HEK293 (cell line): ENCODE measurements at regions not wholly inside any gene's neighbourhood (a gene's known extent, or its start where the extent isn't known, plus 50 kb on each side); places are given as distances from the start of the nearest gene placed in this dataset.

Experiments used
- CTCF ChIA-PET: fragments of 350-600 bp; formaldehyde crosslinking; extraction: SDS; loops from one replicate; lab custom pipeline; 2021; ENCODE audit warnings: antibody characterized with exemption; lab: Yijun Ruan, JAX
- POLR2A ChIA-PET: fragments of 300-600 bp; formaldehyde crosslinking; extraction: SDS; loops from one replicate; lab custom pipeline; 2020; ENCODE audit warnings: antibody characterized with exemption, inconsistent platforms; lab: Yijun Ruan, JAX
- H3K27ac ChIP-seq: fragments of 200-500 bp; sonication (Bioruptor generic); 2 replicates; pipeline ENCODE4 v1.5.1; 2014; ENCODE audit warnings: low read depth, low read length, control low read depth, inconsistent platforms; ENCODE audit errors: extremely low read depth
- H3K36me3 ChIP-seq, 2 experiments: fragments of 200-500 bp in 1 of 2; sonication (Bioruptor generic) in 1 of 2; 1 replicate in 1 of 2; 2 replicates in 1 of 2; pipeline ENCODE4 v1.5.1; 2014 to 2017; ENCODE audit warnings: inconsistent platforms in 2 of 2, low read length in 2 of 2; ENCODE audit not compliant: control insufficient read depth in 2 of 2, insufficient read depth in 1 of 2
- H3K4me1 ChIP-seq: fragments of 200-500 bp; sonication (Bioruptor generic); 2 replicates; pipeline ENCODE4 v1.5.1; 2014; ENCODE audit warnings: mild to moderate bottlenecking, low read length, inconsistent platforms; ENCODE audit not compliant: control insufficient read depth, insufficient read depth
- H3K4me3 ChIP-seq: 2 replicates; pipeline ENCODE4 v1.5.1; 2011; ENCODE audit warnings: low read depth, mild to moderate bottlenecking, control low read depth, low read length, moderate library complexity
- H3K9me3 ChIP-seq: fragments of 200-500 bp; sonication (Bioruptor generic); 2 replicates; pipeline ENCODE4 v1.5.1; 2014; ENCODE audit warnings: low read depth, low read length, inconsistent platforms; ENCODE audit not compliant: control insufficient read depth, insufficient read depth
- ELK4 ChIP-seq: IDR thresholded peaks from 2 replicates; pipeline ENCODE4 v1.6.1; 2011; ENCODE audit warnings: mild to moderate bottlenecking, low read depth, low read length, borderline replicate concordance
- GLIS1 ChIP-seq: fragments of 450-650 bp; formaldehyde crosslinking; IDR thresholded peaks from 2 replicates; pipeline ENCODE4 v1.5.1; 2016; ENCODE audit warnings: missing biosample characterization, missing genetic modification characterization
- HOXD13 ChIP-seq: sonication (generic); formaldehyde crosslinking; IDR thresholded peaks from 2 replicates; pipeline ENCODE4 v1.8.0; 2022; ENCODE audit warnings: missing genetic modification reagents, borderline replicate concordance
- KLF9 ChIP-seq: fragments of 450-650 bp; formaldehyde crosslinking; IDR thresholded peaks from 2 replicates; pipeline ENCODE4 v1.5.1; 2016; ENCODE audit warnings: missing biosample characterization, missing genetic modification characterization, low read depth
- MZF1 ChIP-seq: fragments of 450-650 bp; formaldehyde crosslinking; IDR thresholded peaks from 2 replicates; pipeline ENCODE4 v1.5.1; 2017; ENCODE audit warnings: missing biosample characterization, missing genetic modification characterization, borderline replicate concordance
- SALL2 ChIP-seq: fragments of 450-650 bp; formaldehyde crosslinking; IDR thresholded peaks from 2 replicates; pipeline ENCODE4 v1.5.0; 2017; ENCODE audit warnings: missing biosample characterization, mild to moderate bottlenecking, missing genetic modification characterization, borderline replicate concordance
- ZBTB1 ChIP-seq: fragments of 450-650 bp; formaldehyde crosslinking; IDR thresholded peaks from 2 replicates; pipeline ENCODE4 v1.5.1; 2016; ENCODE audit warnings: missing biosample characterization, missing genetic modification characterization
- ZFP37 ChIP-seq: fragments of 450-650 bp; formaldehyde crosslinking; IDR thresholded peaks from 2 replicates; pipeline ENCODE4 v1.5.1; 2016; ENCODE audit warnings: missing biosample characterization, missing genetic modification characterization
- ZNF10 ChIP-seq: fragments of 450-650 bp; formaldehyde crosslinking; IDR thresholded peaks from 2 replicates; pipeline ENCODE4 v1.5.1; 2017; ENCODE audit warnings: missing biosample characterization, missing genetic modification characterization
- ZNF138 ChIP-seq: fragments of 450-650 bp; formaldehyde crosslinking; IDR thresholded peaks from 2 replicates; pipeline ENCODE4 v1.5.1; 2016; ENCODE audit warnings: missing biosample characterization, missing genetic modification characterization, borderline replicate concordance
- ZNF18 ChIP-seq: fragments of 450-650 bp; formaldehyde crosslinking; IDR thresholded peaks from 2 replicates; pipeline ENCODE4 v1.5.1; 2016; ENCODE audit warnings: missing biosample characterization, missing genetic modification characterization
- ZNF184 ChIP-seq: fragments of 450-650 bp; IDR thresholded peaks from 2 replicates; pipeline ENCODE4 v1.5.1; 2018; ENCODE audit warnings: missing biosample characterization, mild to moderate bottlenecking, missing genetic modification characterization
- ZNF202 ChIP-seq: fragments of 450-650 bp; formaldehyde crosslinking; IDR thresholded peaks from 2 replicates; pipeline ENCODE4 v1.5.1; 2016; ENCODE audit warnings: missing biosample characterization, missing genetic modification characterization, borderline replicate concordance
- ZNF26 ChIP-seq: fragments of 450-650 bp; formaldehyde crosslinking; IDR thresholded peaks from 2 replicates; pipeline ENCODE4 v1.5.1; 2016; ENCODE audit warnings: missing biosample characterization, missing genetic modification characterization
- ZNF266 ChIP-seq: fragments of 450-650 bp; formaldehyde crosslinking; IDR thresholded peaks from 2 replicates; pipeline ENCODE4 v1.5.1; 2016; ENCODE audit warnings: missing biosample characterization, missing genetic modification characterization, low read depth
- ZNF324 ChIP-seq: fragments of 450-650 bp; formaldehyde crosslinking; IDR thresholded peaks from 2 replicates; pipeline ENCODE4 v1.5.1; 2016; ENCODE audit warnings: missing biosample characterization, missing genetic modification characterization
- ZNF341 ChIP-seq: fragments of 450-650 bp; formaldehyde crosslinking; IDR thresholded peaks from 2 replicates; pipeline ENCODE4; 2016; ENCODE audit warnings: low read depth, missing biosample characterization, missing genetic modification characterization
- ZNF37A ChIP-seq: fragments of 450-650 bp; IDR thresholded peaks from 2 replicates; pipeline ENCODE4 v1.5.1; 2018; ENCODE audit warnings: missing biosample characterization, missing genetic modification characterization
- ZNF558 ChIP-seq: fragments of 450-650 bp; formaldehyde crosslinking; IDR thresholded peaks from 2 replicates; pipeline ENCODE4 v1.5.1; 2016; ENCODE audit warnings: missing biosample characterization, missing genetic modification characterization
- ZNF596 ChIP-seq: fragments of 450-650 bp; IDR thresholded peaks from 2 replicates; pipeline ENCODE4 v1.5.0; 2018; ENCODE audit warnings: missing biosample characterization, mild to moderate bottlenecking, missing genetic modification characterization, moderate library complexity
- ZNF677 ChIP-seq: fragments of 450-650 bp; IDR thresholded peaks from 2 replicates; pipeline ENCODE4 v1.5.0; 2018; ENCODE audit warnings: missing biosample characterization, mild to moderate bottlenecking, missing genetic modification characterization, moderate library complexity
- ZNF830 ChIP-seq: fragments of 450-650 bp; IDR thresholded peaks from 2 replicates; pipeline ENCODE4 v1.5.0; 2018; ENCODE audit warnings: missing biosample characterization, missing genetic modification characterization, low read depth, mild to moderate bottlenecking, moderate library complexity
- ZSCAN16 ChIP-seq: fragments of 450-650 bp; formaldehyde crosslinking; IDR thresholded peaks from 2 replicates; pipeline ENCODE4 v1.5.1; 2016; ENCODE audit warnings: missing biosample characterization, missing genetic modification characterization
- TF ChIP-seq, protein P1 (sequence below): fragments of 450-650 bp; formaldehyde crosslinking; IDR thresholded peaks from 2 replicates; pipeline ENCODE4 v1.5.1; 2016; ENCODE audit warnings: missing biosample characterization, missing genetic modification characterization
- TF ChIP-seq, protein P2 (sequence below): fragments of 450-650 bp; formaldehyde crosslinking; IDR thresholded peaks from 2 replicates; pipeline ENCODE4 v1.5.1; 2016; ENCODE audit warnings: missing biosample characterization, missing genetic modification characterization
- TF ChIP-seq, protein P3 (sequence below): fragments of 450-650 bp; formaldehyde crosslinking; IDR thresholded peaks from 2 replicates; pipeline ENCODE4 v1.5.1; 2016; ENCODE audit warnings: missing biosample characterization, missing genetic modification characterization

DNA sequence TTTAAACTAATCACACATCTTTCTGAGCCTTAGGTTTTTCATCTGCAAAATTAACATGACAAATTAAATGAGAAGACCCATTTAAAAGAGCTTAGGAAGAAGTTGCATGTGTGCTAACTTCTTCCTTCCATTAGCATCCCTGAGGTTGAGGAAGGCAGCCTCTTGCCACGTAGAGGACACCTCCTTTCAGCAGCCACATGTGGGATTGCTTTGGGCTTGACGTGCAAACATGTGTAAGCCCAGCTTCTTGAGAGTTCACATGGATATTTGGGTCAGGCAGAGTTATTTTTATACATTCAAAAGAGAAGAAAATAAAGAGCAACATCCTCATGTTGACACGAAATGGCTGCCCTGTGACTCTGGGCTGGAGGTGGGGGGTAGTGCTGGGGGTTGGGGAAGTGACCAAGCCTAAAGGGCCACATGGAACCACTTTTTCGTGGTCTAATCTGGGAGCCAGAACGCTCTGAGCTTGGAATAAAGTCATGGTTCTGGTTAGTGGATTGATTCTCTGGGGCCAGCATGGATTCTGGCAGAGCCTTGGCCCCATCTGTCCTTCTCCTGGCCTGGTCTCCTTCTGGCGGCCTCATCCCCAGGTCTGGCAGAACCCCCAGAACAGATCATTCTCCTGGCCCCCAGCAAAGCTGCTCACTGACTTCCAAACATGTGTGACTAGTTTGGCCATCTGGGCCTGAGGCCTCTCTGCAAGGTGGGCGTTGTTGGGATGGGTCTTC lies 137.1 kb upstream of the USP24 start:
- Histone ChIP-seq H3K36me3 (no peaks in the 10 kb centered on the region), H3K9me3 (no peaks in the 10 kb centered on the region), H3K27ac (no peak overlapping the region)
- TF ChIP-seq ZBTB1 (no peak), ZNF830 (tag by site-specific recombination) (no peak), ZNF266 (tag by site-specific recombination) (no peak), ELK4 (no peak), ZNF324 (tag by site-specific recombination) (no peak), ZNF558 (tag by site-specific recombination) (no peak), ZNF677 (no peak), ZNF596 (tag by site-specific recombination) (no peak), ZFP37 (tag by site-specific recombination) (no peak), MZF1 (tag by site-specific recombination) (no peak), GLIS1 (tag by site-specific recombination) (no peak), ZNF10 (no peak), ZNF26 (tag by site-specific recombination) (no peak), ZNF18 (tag by site-specific recombination) (no peak), ZNF184 (tag by site-specific recombination) (no peak)
- TF ChIP-seq, protein P1, sequence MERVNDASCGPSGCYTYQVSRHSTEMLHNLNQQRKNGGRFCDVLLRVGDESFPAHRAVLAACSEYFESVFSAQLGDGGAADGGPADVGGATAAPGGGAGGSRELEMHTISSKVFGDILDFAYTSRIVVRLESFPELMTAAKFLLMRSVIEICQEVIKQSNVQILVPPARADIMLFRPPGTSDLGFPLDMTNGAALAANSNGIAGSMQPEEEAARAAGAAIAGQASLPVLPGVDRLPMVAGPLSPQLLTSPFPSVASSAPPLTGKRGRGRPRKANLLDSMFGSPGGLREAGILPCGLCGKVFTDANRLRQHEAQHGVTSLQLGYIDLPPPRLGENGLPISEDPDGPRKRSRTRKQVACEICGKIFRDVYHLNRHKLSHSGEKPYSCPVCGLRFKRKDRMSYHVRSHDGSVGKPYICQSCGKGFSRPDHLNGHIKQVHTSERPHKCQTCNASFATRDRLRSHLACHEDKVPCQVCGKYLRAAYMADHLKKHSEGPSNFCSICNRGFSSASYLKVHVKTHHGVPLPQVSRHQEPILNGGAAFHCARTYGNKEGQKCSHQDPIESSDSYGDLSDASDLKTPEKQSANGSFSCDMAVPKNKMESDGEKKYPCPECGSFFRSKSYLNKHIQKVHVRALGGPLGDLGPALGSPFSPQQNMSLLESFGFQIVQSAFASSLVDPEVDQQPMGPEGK (tag by site-specific recombination) = no peak
- TF ChIP-seq, protein P2, sequence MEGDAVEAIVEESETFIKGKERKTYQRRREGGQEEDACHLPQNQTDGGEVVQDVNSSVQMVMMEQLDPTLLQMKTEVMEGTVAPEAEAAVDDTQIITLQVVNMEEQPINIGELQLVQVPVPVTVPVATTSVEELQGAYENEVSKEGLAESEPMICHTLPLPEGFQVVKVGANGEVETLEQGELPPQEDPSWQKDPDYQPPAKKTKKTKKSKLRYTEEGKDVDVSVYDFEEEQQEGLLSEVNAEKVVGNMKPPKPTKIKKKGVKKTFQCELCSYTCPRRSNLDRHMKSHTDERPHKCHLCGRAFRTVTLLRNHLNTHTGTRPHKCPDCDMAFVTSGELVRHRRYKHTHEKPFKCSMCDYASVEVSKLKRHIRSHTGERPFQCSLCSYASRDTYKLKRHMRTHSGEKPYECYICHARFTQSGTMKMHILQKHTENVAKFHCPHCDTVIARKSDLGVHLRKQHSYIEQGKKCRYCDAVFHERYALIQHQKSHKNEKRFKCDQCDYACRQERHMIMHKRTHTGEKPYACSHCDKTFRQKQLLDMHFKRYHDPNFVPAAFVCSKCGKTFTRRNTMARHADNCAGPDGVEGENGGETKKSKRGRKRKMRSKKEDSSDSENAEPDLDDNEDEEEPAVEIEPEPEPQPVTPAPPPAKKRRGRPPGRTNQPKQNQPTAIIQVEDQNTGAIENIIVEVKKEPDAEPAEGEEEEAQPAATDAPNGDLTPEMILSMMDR (tag by site-specific recombination) = no peak
- TF ChIP-seq, all 188 proteins: peak for 0
- H3K4me3 ChIP-seq = no peak overlapping the region
- CTCF ChIA-PET = interaction anchor here (0.6 to 1.1 kb wide), 3 partner anchors 26 to 280 kb away, joined by 3 read pairs; no protein-coding TSS in a partner anchor
- POLR2A ChIA-PET = no interaction called here
- no peaks in the 10 kb centered on the region for H3K4me1 ChIP-seq

DNA sequence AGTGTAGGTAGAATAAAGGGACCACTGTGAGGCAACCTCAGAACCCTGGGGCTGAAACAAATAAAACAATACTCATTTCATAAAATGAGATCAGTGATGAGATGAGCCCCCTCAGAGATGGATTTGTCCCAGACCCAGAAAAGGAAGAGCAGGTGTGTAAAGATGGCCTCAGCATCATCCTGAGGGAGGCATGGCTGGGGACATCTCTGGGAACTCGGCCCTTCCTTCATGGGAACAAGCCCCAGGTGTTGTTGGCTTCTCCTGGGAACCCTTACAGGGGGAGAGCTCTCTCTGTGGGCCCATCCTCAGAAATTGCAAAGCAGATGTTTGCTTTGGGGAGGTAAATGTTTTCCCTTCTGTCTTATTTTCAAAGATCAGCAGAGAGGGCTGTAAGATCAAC lies 133.2 kb upstream of the USP24 start:
- ChIA-PET POLR2A (no interaction called here), CTCF (no interaction called here)
- Histone ChIP-seq H3K4me3 (no peak overlapping the region), H3K36me3 (no peaks in the 10 kb centered on the region), H3K9me3 (no peaks in the 10 kb centered on the region), H3K27ac (no peak overlapping the region), H3K4me1 (no peaks in the 10 kb centered on the region)
- TF ChIP-seq ZSCAN16 (tag by site-specific recombination) = no peak
- no peak for TF ChIP-seq ZNF341 (tag by site-specific recombination)
- no peak for TF ChIP-seq HOXD13 (CRISPR knock-in tag)
- TF ChIP-seq ZNF37A (tag by site-specific recombination) = no peak
- no peak for TF ChIP-seq SALL2 (tag by site-specific recombination)
- TF ChIP-seq ZNF202 = no peak
- TF ChIP-seq, protein P3, sequence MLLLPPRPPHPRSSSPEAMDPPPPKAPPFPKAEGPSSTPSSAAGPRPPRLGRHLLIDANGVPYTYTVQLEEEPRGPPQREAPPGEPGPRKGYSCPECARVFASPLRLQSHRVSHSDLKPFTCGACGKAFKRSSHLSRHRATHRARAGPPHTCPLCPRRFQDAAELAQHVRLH = no peak
- no peak for TF ChIP-seq ZNF18 (tag by site-specific recombination)
- no peak for TF ChIP-seq ZNF138 (tag by site-specific recombination)
- no peak for TF ChIP-seq KLF9
